ENCODE measurements at regions not wholly inside any gene's neighbourhood (a gene's known extent, or its start where the extent isn't known, plus 50 kb on each side); places are given as distances from the start of the nearest gene placed in this dataset.

DNA sequence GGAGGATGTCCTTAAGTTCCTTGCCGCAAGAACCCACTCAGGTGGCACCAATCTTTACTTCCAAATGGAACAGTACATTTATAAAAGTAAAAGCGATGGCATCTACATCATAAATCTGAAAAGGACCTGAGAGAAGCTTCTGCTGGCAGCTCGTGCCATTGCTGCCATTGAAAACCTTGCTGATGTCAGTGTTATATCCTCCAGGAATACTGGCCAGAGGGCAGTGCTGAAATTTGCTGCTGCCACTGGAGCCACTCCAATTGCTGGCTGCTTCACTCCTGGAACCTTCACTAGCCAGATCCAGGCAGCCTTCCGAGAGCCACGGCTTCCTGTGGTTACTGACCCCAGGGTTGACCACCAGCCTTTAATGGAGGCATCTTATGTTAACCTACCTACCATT is 191.7 kb downstream of the TRIM27 start:
- Histone ChIP-seq H3K27ac (no peak overlapping the region), H3K9me3 (peaks cover 0 to 32% (median 22%) of the 10 kb centered on the region in 4 donors), H3K4me3 (no peak overlapping the region), H3K4me1 (peaks cover 4 to 11% (median 8%) of the 10 kb centered on the region in 4 donors), H3K36me3 (no peaks in the 10 kb centered on the region), H3K27me3 (peaks cover 8 to 95% (median 46%) of the 10 kb centered on the region in 3 donors)
- WGBS, 5 donors, result 44 to 64% (median 50%) methylated on average over 5 of the region's 5 CpGs
- TF ChIP-seq EP300 (IDR thresholded peaks at IDR 0.05), result no peak
- TF ChIP-seq, protein P1, sequence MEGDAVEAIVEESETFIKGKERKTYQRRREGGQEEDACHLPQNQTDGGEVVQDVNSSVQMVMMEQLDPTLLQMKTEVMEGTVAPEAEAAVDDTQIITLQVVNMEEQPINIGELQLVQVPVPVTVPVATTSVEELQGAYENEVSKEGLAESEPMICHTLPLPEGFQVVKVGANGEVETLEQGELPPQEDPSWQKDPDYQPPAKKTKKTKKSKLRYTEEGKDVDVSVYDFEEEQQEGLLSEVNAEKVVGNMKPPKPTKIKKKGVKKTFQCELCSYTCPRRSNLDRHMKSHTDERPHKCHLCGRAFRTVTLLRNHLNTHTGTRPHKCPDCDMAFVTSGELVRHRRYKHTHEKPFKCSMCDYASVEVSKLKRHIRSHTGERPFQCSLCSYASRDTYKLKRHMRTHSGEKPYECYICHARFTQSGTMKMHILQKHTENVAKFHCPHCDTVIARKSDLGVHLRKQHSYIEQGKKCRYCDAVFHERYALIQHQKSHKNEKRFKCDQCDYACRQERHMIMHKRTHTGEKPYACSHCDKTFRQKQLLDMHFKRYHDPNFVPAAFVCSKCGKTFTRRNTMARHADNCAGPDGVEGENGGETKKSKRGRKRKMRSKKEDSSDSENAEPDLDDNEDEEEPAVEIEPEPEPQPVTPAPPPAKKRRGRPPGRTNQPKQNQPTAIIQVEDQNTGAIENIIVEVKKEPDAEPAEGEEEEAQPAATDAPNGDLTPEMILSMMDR (IDR thresholded peaks at IDR 0.05), result no peak
- TF ChIP-seq POLR2A (IDR thresholded peaks at IDR 0.05), result no peak
- no peak for TF ChIP-seq POLR2AphosphoS5 (IDR thresholded peaks at IDR 0.05)
- intact Hi-C loops (cut with DNase I; ENCODE audit: low total_unique reads), result no loop called here
- DNase-seq, result no peak

DNA sequence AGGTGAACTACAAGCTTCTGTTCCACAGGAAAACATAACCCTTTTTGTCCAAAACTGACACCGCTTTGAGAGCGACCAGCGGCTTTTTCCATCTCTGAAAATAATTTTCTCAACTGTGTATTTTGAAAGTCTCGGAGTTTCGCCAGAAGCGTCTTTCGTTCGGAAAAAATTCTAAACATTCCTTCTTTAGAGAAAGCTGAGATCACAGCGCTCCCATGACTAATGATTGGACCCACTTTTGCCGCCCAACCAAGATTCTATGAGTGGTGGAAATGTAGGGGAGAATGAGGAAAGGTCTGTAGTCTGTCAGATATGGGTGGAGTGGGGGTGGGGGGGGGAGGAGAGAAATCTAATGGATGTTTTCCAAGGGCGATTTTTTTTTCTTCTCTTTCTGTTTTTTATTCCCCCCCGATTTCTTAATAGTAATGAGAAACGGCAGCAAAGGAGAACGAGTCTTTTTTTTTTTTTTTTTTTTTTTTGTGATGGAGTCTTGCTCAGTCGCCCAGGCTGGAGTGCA is 189.3 kb downstream of the TRIM27 start:
- TF ChIP-seq POLR2AphosphoS5 (IDR thresholded peaks at IDR 0.05) (no peak), EP300 (IDR thresholded peaks at IDR 0.05) (no peak), POLR2A (IDR thresholded peaks at IDR 0.05) (no peak)
- TF ChIP-seq, protein P1 (IDR thresholded peaks at IDR 0.05), result no peak
- intact Hi-C loops (cut with DNase I; ENCODE audit: low total_unique reads), result no loop called here
- DNase-seq, result no peak
- H3K27me3 ChIP-seq, result peaks cover 8 to 99% (median 66%) of the 10 kb centered on the region in 3 donors
- no peak overlapping the region for H3K4me3 ChIP-seq
- WGBS, 5 donors, result 19 to 39% (median 27%) methylated on average over 15 of the region's 15 CpGs
- H3K9me3 ChIP-seq, result peaks cover 0 to 52% (median 40%) of the 10 kb centered on the region in 4 donors
- H3K4me1 ChIP-seq, result no peaks in the 10 kb centered on the region
- H3K27ac ChIP-seq, result no peak overlapping the region
- no peaks in the 10 kb centered on the region for H3K36me3 ChIP-seq

DNA sequence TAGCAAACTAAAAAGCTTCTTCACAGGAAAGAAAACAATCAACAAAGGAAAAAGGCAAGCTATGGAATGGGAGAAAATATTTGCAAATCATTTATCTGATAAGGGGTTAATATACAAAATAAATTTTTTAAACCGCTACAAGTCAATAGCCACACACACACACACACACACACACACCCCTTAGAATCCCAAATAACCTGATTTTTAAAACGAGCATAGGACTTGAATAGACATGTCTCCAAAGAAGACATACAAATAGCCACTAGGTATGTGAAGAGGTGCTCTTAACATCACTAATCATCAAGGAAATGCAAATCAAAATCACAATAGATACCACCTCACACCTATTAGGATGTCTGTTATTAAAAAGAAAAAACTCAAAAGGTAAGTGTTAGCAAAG is 187.7 kb downstream of the TRIM27 start:
- peaks cover 0 to 51% (median 44%) of the 10 kb centered on the region in 4 donors for H3K9me3 ChIP-seq
- DNase-seq, result no peak
- no peak for TF ChIP-seq POLR2AphosphoS5 (IDR thresholded peaks at IDR 0.05)
- TF ChIP-seq POLR2A (IDR thresholded peaks at IDR 0.05), result no peak
- TF ChIP-seq EP300 (IDR thresholded peaks at IDR 0.05), result no peak
- TF ChIP-seq, protein P1 (IDR thresholded peaks at IDR 0.05), result no peak
- no peaks in the 10 kb centered on the region for H3K36me3 ChIP-seq
- H3K27ac ChIP-seq, result no peak overlapping the region
- intact Hi-C loops (cut with DNase I; ENCODE audit: low total_unique reads), result no loop called here
- H3K27me3 ChIP-seq, result peaks cover 8 to 100% (median 68%) of the 10 kb centered on the region in 3 donors
- WGBS, 5 donors, result 3 to 20% (median 15%) methylated on average over 2 of the region's 2 CpGs
- no peaks in the 10 kb centered on the region for H3K4me1 ChIP-seq
- no peak overlapping the region for H3K4me3 ChIP-seq

DNA sequence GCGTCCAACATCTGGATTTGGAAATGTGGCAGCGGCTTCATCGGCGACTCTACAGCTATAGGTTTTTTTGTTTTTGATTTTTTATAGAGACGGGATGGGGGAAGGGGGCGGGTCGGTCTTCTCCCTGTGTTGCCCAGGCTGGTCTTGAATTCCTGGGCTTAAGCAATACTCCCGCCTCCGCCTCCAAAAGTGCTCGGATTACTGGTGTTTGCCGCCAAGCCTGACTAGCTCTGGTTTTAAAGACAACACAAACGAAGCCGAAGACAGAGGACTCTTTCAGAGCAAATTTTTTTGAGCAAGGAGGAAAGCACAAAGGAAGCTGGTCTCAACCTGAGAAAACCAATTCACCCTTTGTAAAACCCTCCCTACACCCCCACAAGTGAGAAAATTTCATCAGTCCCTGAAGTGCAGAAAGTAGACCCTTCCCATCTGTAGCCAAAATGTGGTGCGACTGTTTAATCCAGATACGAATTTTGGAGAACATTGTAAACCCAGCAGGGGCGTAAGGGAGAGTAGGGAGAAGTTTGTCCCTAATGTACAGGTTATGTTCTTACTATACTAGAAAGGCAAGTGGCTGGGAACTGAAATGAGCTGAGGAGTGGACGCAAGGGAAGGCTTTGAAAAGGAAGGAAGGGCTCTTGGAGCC is 185.9 kb downstream of the TRIM27 start:
- H3K9me3 ChIP-seq, result peaks cover 0 to 51% (median 49%) of the 10 kb centered on the region in 4 donors
- H3K4me1 ChIP-seq, result no peaks in the 10 kb centered on the region
- DNase-seq, result no peak
- no peak for TF ChIP-seq POLR2A (IDR thresholded peaks at IDR 0.05)
- TF ChIP-seq POLR2AphosphoS5 (IDR thresholded peaks at IDR 0.05), result no peak
- TF ChIP-seq EP300 (IDR thresholded peaks at IDR 0.05), result no peak
- TF ChIP-seq, protein P1 (IDR thresholded peaks at IDR 0.05), result no peak
- no peaks in the 10 kb centered on the region for H3K36me3 ChIP-seq
- 6 to 10% (median 8%) methylated on average over 17 of the region's 17 CpGs for WGBS, 5 donors
- H3K27ac ChIP-seq, result no peak overlapping the region
- H3K27me3 ChIP-seq, result peaks cover 8 to 100% (median 64%) of the 10 kb centered on the region in 3 donors
- H3K4me3 ChIP-seq, result no peak overlapping the region
- intact Hi-C loops (cut with DNase I; ENCODE audit: low total_unique reads), result no loop called here

Measured in stomach (tissue), 8 donors.